ENCODE measurements at regions not wholly inside any gene's neighbourhood (a gene's known extent, or its start where the extent isn't known, plus 50 kb on each side); places are given as distances from the start of the nearest gene placed in this dataset.
"Not testable (repeated sequence)": the region's sequence is repeated elsewhere in the genome, so short reads cannot be mapped to it uniquely, and the experiment has no call there.

GRCh38 chr13:66159511-66159910, 1070.6 kb downstream of the PCDH9 start:
- H3K4me1 ChIP-seq, result no peaks in the 10 kb centered on the region
- H3K27ac ChIP-seq, result no peak overlapping the region
- H3K36me3 ChIP-seq, result no peaks in the 10 kb centered on the region
- 61% methylated on average over 6 of the region's 6 CpGs for WGBS
- no peaks in the 10 kb centered on the region for H3K9me3 ChIP-seq
- no peak for DNase-seq (ENCODE audit: low spot score in 2 of 2)
- H3K27me3 ChIP-seq, result no peaks in the 10 kb centered on the region
- no peak overlapping the region for H3K4me3 ChIP-seq
- TF ChIP-seq CTCF (IDR thresholded peaks at IDR 0.05) (no peak), POLR2AphosphoS5 (IDR thresholded peaks at IDR 0.05) (no peak), EP300 (IDR thresholded peaks at IDR 0.05) (no peak), POLR2A (IDR thresholded peaks at IDR 0.05) (no peak)

GRCh38 chr13:66154976-66155375, 1075.2 kb downstream of the PCDH9 start:
- DNase-seq (ENCODE audit: low spot score in 2 of 2), result no peak
- no peak for TF ChIP-seq POLR2A (IDR thresholded peaks at IDR 0.05)
- TF ChIP-seq POLR2AphosphoS5 (IDR thresholded peaks at IDR 0.05), result no peak
- TF ChIP-seq CTCF (IDR thresholded peaks at IDR 0.05), result no peak
- no peak for TF ChIP-seq EP300 (IDR thresholded peaks at IDR 0.05)
- 19% methylated on average over 1 of the region's 1 CpG for WGBS
- Histone ChIP-seq H3K9me3 (no peaks in the 10 kb centered on the region), H3K27ac (no peak overlapping the region), H3K27me3 (no peaks in the 10 kb centered on the region), H3K4me1 (no peaks in the 10 kb centered on the region), H3K4me3 (no peak overlapping the region), H3K36me3 (no peaks in the 10 kb centered on the region)

- no peaks in the 10 kb centered on the region for H3K4me1 ChIP-seq
- no peak overlapping the region for H3K4me3 ChIP-seq
- TF ChIP-seq POLR2AphosphoS5 (IDR thresholded peaks at IDR 0.05) (no peak), EP300 (IDR thresholded peaks at IDR 0.05) (no peak), CTCF (IDR thresholded peaks at IDR 0.05) (no peak), POLR2A (IDR thresholded peaks at IDR 0.05) (no peak)
- no peaks in the 10 kb centered on the region for H3K27me3 ChIP-seq
- no peak for DNase-seq (ENCODE audit: low spot score in 2 of 2)
- H3K9me3 ChIP-seq, result no peaks in the 10 kb centered on the region
- WGBS, result 57% methylated on average over 1 of the region's 1 CpG
- no peak overlapping the region for H3K27ac ChIP-seq
- no peaks in the 10 kb centered on the region for H3K36me3 ChIP-seq
Observed at GRCh38 chr13:66154354-66154753, 1075.8 kb downstream of the PCDH9 start.

GRCh38 chr13:66152596-66152995, 1077.5 kb downstream of the PCDH9 start:
- no peak for DNase-seq (ENCODE audit: low spot score in 2 of 2)
- Histone ChIP-seq H3K9me3 (no peaks in the 10 kb centered on the region), H3K27ac (no peak overlapping the region), H3K4me3 (no peak overlapping the region), H3K4me1 (no peaks in the 10 kb centered on the region), H3K36me3 (no peaks in the 10 kb centered on the region), H3K27me3 (no peaks in the 10 kb centered on the region)
- no peak for TF ChIP-seq CTCF (IDR thresholded peaks at IDR 0.05)
- TF ChIP-seq POLR2AphosphoS5 (IDR thresholded peaks at IDR 0.05), result no peak
- TF ChIP-seq EP300 (IDR thresholded peaks at IDR 0.05), result no peak
- TF ChIP-seq POLR2A (IDR thresholded peaks at IDR 0.05), result no peak

GRCh38 chr13:66144357-66144756, 1085.8 kb downstream of the PCDH9 start:
- WGBS, result 96% methylated on average over 10 of the region's 11 CpGs
- not testable (repeated sequence) for H3K4me1 ChIP-seq; H3K36me3 ChIP-seq; H3K27ac ChIP-seq; H3K4me3 ChIP-seq; DNase-seq (ENCODE audit: low spot score in 2 of 2); H3K27me3 ChIP-seq; H3K9me3 ChIP-seq

GRCh38 chr13:66139701-66140100, 1090.4 kb downstream of the PCDH9 start:
- Histone ChIP-seq H3K36me3 (no peaks in the 10 kb centered on the region), H3K27me3 (no peaks in the 10 kb centered on the region), H3K4me3 (no peak overlapping the region), H3K4me1 (no peaks in the 10 kb centered on the region), H3K9me3 (no peaks in the 10 kb centered on the region), H3K27ac (no peak overlapping the region)
- DNase-seq (ENCODE audit: low spot score in 2 of 2), result no peak
- TF ChIP-seq POLR2A (IDR thresholded peaks at IDR 0.05) (no peak), CTCF (IDR thresholded peaks at IDR 0.05) (no peak), EP300 (IDR thresholded peaks at IDR 0.05) (no peak), POLR2AphosphoS5 (IDR thresholded peaks at IDR 0.05) (no peak)
- 98% methylated on average over 1 of the region's 1 CpG for WGBS

All from suprapubic skin (tissue), 4 donors.